Esophagus squamous epithelium (tissue), 4 donors: ENCODE measurements at regions not wholly inside any gene's neighbourhood (a gene's known extent, or its start where the extent isn't known, plus 50 kb on each side); places are given as distances from the start of the nearest gene placed in this dataset.
"Not testable (repeated sequence)": the region's sequence is repeated elsewhere in the genome, so short reads cannot be mapped to it uniquely, and the experiment has no call there.

Source experiments
- CTCF ChIP-seq, 6 experiments: fragments of 450-650 bp in 4 of 6; fragments of 200-600 bp in 2 of 6; sonication (generic) in 2 of 6; IDR thresholded peaks; one replicate each; pipeline ENCODE4 v1.5.1; 2016 to 2019; ENCODE audit warnings: antibody characterized with exemption in 6 of 6, mild to moderate bottlenecking in 4 of 6, moderate library complexity in 4 of 6
- POLR2A ChIP-seq, 4 donors: fragments of 450-650 bp; IDR thresholded peaks; one replicate each; pipeline ENCODE4 v1.6.1; 2017; ENCODE audit warnings: antibody characterized with exemption in 4 of 4, mild to moderate bottlenecking in 4 of 4, moderate library complexity in 3 of 4

GRCh38 chr10:124167925-124168324 is 74.5 kb upstream of the CHST15 start:
- not testable (repeated sequence) for TF ChIP-seq CTCF, POLR2A (IDR thresholded peaks at IDR 0.05)
